Nephron (organoid): ENCODE measurements at regions not wholly inside any gene's neighbourhood (a gene's known extent, or its start where the extent isn't known, plus 50 kb on each side); places are given as distances from the start of the nearest gene placed in this dataset.

Experiments used
- H3K27ac Mint-ChIP-seq, 3 experiments: 2 replicates each; pipeline ENCODE4 v1.8.0; 2020; ENCODE audit warnings: mixed read lengths in 3 of 3, mild to moderate bottlenecking in 2 of 3, moderate library complexity in 1 of 3
- H3K27me3 Mint-ChIP-seq: 2 replicates; pipeline ENCODE4 v1.8.0; 2021; ENCODE audit warnings: low read depth, mild to moderate bottlenecking, moderate library complexity, mixed read lengths
- H3K36me3 Mint-ChIP-seq: 2 replicates; pipeline ENCODE4 v1.8.0; 2020; ENCODE audit warnings: low read depth, mixed read lengths
- H3K4me1 Mint-ChIP-seq: 2 replicates; pipeline ENCODE4 v1.8.0; 2020; ENCODE audit warnings: mixed read lengths
- H3K4me3 Mint-ChIP-seq, 3 experiments: 2 replicates each; pipeline ENCODE4 v1.8.0; 2020; ENCODE audit warnings: mild to moderate bottlenecking in 3 of 3, mixed read lengths in 3 of 3, moderate library complexity in 2 of 3
- H3K9me3 Mint-ChIP-seq: 2 replicates; pipeline ENCODE4 v1.8.0; 2020; ENCODE audit warnings: mixed read lengths
- CTCF ChIP-seq, 3 experiments: fragments of 200-600 bp; sonication (generic); IDR thresholded peaks; one replicate each; pipeline ENCODE4 v1.5.0; 2021; ENCODE audit warnings: antibody characterized with exemption in 3 of 3; ENCODE audit not compliant: unreplicated experiment in 3 of 3

- no peaks in the 10 kb centered on the region for H3K36me3 Mint-ChIP-seq
- TF ChIP-seq CTCF (IDR thresholded peaks at IDR 0.05; ENCODE audit: unreplicated experiment in 3 of 3), result no peak
- H3K4me1 Mint-ChIP-seq, result no peaks in the 10 kb centered on the region
- H3K9me3 Mint-ChIP-seq, result no peaks in the 10 kb centered on the region
- peaks cover 51% of the 10 kb centered on the region for H3K27me3 Mint-ChIP-seq
- H3K4me3 Mint-ChIP-seq, result no peak overlapping the region
- H3K27ac Mint-ChIP-seq, result no peak overlapping the region
These were observed 72.0 kb upstream of the IGLL5 start for GRCh38 chr22:22815397-22816170.

DNA sequence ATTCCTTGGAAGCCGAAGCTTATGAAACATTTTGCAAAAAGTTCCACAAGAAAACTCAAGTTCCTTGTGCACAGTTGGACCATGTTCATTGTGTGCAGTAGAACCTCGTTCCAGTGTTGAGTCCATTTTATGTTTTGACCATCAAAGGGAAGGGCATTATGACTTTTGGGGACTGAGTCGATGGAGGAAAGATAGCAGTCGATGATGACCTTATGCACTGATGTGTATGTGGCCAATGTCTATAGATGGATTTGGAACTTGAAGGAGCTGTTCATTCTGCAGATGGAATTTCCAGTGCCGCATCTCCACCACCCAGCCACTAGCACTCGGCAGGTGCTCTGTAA, 71.5 kb upstream of the IGLL5 start:
- Mint-ChIP-seq H3K4me1 (no peaks in the 10 kb centered on the region), H3K9me3 (no peaks in the 10 kb centered on the region), H3K27ac (no peak overlapping the region), H3K36me3 (no peaks in the 10 kb centered on the region), H3K27me3 (peaks cover 51% of the 10 kb centered on the region), H3K4me3 (no peak overlapping the region)
- no peak for TF ChIP-seq CTCF (IDR thresholded peaks at IDR 0.05; ENCODE audit: unreplicated experiment in 3 of 3)

DNA sequence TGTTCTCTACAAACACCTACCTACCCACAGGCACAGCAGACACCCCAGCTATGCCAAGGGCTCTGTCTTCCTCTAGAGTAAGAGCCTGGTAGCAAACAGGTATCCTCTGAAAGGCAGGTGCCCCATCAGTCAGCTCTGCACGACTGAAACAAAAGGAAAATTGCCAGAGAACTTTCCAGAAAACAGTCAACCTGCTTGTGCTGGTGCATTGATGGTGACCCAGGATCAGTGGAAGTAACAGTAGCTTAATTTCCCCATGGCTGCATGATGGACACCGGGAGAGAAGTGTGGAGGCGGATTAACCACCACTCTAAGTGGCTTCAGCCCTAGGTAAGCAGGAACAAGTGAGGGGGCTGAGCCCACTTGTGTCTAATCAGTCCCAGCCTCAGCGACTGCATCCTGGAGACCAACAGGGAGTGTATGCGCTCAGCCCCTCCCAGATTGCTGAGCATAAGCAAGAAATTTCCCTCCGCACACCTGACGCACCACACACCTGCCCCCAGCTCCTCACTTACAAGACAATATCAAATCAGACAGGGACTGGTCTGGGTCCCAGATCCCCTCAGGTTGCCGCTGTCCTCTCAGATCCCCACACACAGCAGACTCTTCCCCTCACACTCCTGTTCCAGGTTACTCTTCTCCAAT, 70.7 kb upstream of the IGLL5 start:
- H3K4me3 Mint-ChIP-seq, result no peak overlapping the region
- H3K27me3 Mint-ChIP-seq, result peaks cover 51% of the 10 kb centered on the region
- no peak overlapping the region for H3K27ac Mint-ChIP-seq
- H3K9me3 Mint-ChIP-seq, result no peaks in the 10 kb centered on the region
- TF ChIP-seq CTCF (IDR thresholded peaks at IDR 0.05; ENCODE audit: unreplicated experiment in 3 of 3), result no peak
- H3K36me3 Mint-ChIP-seq, result no peaks in the 10 kb centered on the region
- H3K4me1 Mint-ChIP-seq, result no peaks in the 10 kb centered on the region

GRCh38 chr22:22817468-22818201, 70.0 kb upstream of the IGLL5 start:
- no peaks in the 10 kb centered on the region for H3K36me3 Mint-ChIP-seq
- peaks cover 44% of the 10 kb centered on the region for H3K27me3 Mint-ChIP-seq
- H3K9me3 Mint-ChIP-seq, result no peaks in the 10 kb centered on the region
- peak overlapping the region in 2 of 3 experiments; percentile 7 to 16 for H3K27ac Mint-ChIP-seq
- H3K4me1 Mint-ChIP-seq, result no peaks in the 10 kb centered on the region
- no peak for TF ChIP-seq CTCF (IDR thresholded peaks at IDR 0.05; ENCODE audit: unreplicated experiment in 3 of 3)
- H3K4me3 Mint-ChIP-seq, result no peak overlapping the region

GRCh38 chr22:22818202-22818538, 69.4 kb upstream of the IGLL5 start:
- TF ChIP-seq CTCF (IDR thresholded peaks at IDR 0.05; ENCODE audit: unreplicated experiment in 3 of 3), result no peak
- no peaks in the 10 kb centered on the region for H3K9me3 Mint-ChIP-seq
- H3K27me3 Mint-ChIP-seq, result peaks cover 42% of the 10 kb centered on the region
- H3K27ac Mint-ChIP-seq, result peak overlapping the region in 2 of 3 experiments; percentile 7 to 16
- no peak overlapping the region for H3K4me3 Mint-ChIP-seq
- H3K4me1 Mint-ChIP-seq, result no peaks in the 10 kb centered on the region
- H3K36me3 Mint-ChIP-seq, result no peaks in the 10 kb centered on the region
